Activated CD4-positive, alpha-beta T cell treated with anti-CD3 and anti-CD28 coated beads for 48 hours (primary cell): ENCODE measurements at regions not wholly inside any gene's neighbourhood (a gene's known extent, or its start where the extent isn't known, plus 50 kb on each side); places are given as distances from the start of the nearest gene placed in this dataset.
"Not testable (repeated sequence)": the region's sequence is repeated elsewhere in the genome, so short reads cannot be mapped to it uniquely, and the experiment has no call there.

Source experiments
- DNase-seq: peaks from one replicate; pipeline ENCODE4 v3.0.0-alpha.2; 2020

DNA sequence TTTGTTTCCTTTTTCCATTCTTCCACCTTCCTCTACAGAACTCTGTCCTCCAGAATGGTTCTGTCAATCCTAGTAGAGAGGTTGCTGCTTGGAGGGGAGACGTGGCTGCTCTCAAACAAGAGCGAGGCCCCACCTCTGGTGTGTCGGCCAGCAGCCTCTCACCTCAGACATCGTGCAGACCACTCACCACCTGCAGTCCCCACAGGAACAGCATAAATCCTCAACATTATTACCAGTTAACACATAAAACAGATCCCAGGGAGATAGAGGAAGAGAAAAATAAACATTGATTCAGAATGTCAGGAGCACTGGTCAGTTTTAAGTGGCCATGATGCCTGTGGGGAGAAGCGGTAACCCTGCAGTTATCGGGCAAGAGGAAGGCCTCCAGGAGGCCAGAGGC lies 485.9 kb upstream of the DPP6 start:
- DNase-seq, result no peak

DNA sequence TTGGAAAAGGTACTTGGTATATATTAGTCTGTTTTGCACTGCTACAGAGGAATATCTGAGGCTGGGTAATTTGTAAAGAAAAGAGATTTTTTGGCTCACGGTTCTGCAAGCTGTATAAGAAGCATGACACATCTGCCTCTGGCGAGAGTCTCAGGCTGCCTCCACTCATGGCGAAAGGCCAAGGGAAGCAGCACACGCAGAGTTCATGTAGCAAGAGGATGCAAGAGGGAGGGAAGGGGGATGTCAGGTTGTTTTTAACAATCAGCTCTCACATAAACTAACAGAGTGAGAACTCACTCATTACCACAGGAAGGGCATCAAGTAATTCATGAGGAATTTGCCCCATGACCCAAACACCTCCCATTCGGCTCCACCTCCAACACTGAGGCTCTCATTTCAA lies 484.8 kb upstream of the DPP6 start:
- DNase-seq, result no peak

DNA sequence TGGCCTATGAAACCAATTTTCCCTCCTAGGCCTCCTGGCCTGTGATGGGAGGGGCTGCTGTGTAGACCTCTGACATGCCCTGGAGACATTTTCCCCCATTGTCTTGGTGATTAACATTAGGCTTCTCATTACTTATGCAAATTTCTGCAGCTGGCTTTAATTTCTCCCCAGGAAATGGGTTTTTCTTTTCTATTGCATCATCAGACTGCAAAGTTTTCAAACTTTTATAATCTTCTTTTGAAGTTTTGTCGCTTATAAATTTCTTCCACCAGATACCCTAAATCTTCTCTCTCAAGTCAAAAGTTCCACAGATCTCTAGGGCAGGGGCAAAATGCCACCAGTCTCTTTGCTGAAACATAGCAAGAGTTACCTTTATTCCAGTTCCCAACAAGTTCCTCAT lies 482.7 kb upstream of the DPP6 start:
- DNase-seq, result not testable (repeated sequence)

DNA sequence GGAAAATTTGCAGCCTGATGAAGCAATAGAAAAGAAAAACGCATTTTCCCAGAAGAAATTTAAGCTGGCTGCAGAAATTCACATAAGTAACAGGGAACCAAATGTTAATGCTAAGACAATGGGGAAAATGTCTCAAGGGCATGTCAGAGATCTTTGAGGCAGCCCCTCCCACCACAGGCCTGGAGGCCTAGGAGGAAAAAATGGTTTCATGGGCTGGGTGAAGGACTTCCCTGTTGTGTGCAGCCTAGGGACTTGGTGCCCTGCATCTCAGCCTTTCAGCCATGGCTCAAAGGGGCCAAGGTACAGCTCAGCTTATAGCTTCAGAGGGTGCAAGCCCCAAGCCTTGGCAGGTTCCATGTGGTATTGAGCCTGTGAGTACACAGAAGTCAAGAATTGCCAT lies 476.1 kb upstream of the DPP6 start:
- no peak for DNase-seq

DNA sequence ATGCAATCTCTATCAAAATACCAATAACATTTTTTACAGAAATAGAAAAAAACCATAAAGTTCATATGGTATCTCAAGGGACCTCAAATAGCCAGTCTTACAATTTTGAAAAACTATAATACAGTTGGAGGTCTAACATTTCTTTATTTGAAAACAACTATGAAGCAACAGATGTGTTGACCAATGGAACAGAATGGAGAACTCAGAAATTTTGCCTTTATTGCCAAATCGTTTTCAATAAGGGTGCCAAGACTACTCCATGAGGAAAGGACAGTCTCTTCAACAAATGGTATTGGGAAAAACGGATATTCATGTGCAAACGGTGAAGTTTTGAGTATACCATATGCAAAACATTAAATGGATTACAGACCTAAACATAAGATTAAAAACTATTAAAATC lies 470.8 kb upstream of the DPP6 start:
- DNase-seq, result no peak

DNA sequence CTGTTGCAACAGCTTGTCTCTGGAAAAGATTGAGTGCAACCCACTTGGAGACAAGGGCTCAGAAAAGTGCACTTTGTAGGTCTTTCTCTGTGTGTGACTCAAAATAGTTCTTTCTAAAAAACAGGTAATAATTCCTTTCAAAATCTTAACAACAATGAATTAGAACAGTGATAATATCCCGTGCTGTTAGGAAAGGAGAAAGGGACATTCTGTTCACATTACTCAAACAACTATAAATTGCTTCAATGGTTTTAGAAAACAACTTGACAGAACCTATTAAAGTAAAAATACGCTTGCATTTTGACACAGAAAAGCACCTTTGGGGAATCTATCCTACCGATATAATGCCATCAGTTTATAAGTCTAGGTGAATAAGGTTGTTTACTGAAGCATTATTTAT lies 468.1 kb upstream of the DPP6 start:
- no peak for DNase-seq

DNA sequence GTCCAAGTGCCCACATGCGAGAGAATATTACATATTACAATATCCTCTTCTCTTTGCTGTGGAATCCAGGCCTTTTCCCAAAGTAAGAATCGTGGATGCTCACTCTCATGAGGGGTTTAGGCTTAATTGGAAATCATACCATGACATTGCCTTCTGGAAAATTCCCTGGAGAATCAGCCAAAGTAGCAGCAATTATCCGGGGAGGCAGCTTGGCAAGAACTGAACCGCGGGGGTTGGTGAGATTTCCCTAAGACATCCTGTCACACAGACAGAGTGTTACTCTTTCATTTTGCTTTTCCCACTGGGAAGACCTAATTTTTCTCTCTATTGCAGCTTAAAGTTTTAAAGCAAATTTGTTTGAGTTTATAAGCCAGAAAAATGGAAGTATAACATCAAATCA lies 463.6 kb upstream of the DPP6 start:
- DNase-seq, result no peak

DNA sequence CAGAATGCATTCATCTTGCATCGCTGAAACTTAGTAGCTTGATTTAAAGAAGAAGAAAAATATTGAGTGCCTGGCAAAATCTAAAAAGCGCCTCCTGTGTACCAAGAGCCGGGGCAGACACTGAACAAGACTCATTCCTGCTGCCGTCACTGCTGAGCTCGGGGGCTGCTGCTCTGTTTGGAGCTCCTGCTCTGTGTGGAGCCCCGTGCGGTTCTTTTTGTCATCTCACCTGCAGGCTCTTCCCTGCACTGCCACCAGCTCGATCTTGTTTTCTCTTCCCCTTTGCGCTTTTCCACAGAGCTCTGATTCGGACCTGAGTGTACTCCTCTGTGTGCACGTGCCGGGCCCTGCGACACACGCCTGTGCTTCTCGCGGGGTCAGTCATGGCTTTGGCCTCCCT lies 462.1 kb upstream of the DPP6 start:
- DNase-seq, result no peak

DNA sequence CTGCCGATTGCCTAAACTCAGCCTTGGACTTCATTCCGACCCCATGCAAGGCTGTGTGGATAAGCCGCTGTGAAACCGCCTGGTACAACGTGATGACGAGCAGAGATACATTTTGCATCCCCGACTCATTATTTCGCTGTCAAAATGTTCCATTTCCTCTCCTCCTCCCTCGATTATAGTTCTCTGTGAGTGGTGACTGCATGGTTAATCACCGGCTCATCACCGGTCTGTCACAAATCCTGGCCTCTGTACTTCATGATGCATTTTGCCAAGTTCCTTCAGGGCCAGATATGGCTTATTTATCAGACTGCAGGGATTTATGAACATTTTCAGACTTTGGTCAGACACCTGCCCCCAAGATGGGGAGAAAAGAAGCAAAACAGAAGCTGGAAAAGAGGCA lies 461.6 kb upstream of the DPP6 start:
- no peak for DNase-seq

DNA sequence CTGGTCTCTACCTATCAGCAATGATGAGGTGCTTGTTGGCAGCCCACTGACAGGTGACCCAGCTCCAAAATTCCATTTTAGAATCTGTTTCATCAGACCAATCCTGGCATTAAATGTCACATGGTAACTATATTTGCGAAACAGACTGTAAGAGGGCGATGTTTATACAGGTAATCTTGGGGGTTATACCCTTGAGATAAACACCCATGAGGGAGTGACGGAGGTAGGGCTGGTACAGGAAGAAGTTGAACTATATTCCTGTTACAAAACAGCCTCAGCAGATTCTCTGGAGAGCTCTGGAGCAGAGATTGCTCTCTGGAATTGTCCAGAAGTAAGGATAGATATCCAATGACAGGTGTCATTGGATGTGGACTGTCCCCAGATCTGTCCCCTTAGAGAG lies 444.8 kb upstream of the DPP6 start:
- DNase-seq, result no peak

DNA sequence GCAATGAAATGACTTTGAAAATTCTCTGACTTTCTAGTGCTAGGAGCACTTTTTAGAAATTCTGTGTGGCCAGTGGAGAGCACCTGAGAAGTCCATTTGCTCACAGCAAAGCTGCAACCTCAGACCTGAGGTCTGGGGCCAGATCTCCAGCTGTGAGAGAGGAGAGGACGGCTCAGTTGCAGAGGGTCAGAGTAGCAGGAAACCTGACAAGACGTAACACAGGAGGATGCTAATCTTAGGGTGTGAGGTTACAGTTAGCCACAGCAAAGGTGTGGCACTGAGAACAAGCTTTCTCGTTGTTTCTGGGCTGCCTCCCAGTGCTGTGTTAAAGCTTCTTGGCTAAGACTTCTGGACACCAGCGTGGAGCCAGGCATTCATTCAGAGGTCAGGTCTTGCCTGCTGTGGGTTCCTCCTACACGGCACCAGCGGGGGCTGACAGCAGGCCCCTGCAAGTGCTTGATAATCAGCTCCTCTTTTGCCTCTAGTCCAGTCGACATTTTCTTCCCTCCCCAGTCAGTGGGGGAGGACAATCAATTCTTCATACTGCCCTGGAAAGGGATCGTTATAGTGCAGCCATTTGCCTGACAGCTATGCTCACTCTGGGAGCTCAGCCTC lies 435.4 kb upstream of the DPP6 start:
- no peak for DNase-seq

DNA sequence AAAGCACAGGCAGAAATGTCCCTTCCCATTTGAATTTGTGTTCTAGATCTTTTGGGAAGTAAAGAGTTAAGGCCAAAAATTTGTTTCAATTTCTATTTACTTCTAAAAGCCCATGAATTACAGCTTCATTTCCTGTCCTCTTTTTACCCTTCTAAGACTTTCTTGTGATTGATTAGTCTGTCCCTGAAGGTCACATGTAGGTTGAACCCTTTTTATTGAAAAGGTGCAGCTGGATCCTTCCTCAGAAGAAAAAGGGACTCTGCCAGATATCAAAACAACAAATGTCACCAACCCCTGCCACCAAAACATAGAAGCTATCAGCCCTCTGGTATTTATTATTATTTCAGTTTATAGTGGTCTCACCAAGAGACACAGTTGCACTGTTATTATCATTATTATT lies 424.9 kb upstream of the DPP6 start:
- no peak for DNase-seq

DNA sequence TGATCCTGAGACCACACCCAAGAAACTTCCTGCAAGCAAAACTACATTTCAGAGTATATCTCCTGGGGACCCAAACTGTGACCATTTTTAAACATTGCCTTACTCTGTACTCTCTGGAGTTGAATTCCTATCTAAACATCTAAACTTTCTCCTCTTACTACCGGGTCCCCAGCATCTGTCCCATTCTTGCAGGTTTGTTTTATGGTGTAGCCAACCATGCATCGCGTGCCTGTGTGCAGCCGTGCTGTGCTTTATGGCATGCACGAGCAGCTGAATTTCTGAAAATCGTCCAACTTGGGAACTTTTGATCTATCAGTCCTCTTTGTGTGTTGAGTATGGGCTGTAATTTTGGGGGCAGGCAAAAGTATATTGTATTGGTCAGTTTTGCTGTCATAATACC lies 423.8 kb upstream of the DPP6 start:
- DNase-seq, result no peak

DNA sequence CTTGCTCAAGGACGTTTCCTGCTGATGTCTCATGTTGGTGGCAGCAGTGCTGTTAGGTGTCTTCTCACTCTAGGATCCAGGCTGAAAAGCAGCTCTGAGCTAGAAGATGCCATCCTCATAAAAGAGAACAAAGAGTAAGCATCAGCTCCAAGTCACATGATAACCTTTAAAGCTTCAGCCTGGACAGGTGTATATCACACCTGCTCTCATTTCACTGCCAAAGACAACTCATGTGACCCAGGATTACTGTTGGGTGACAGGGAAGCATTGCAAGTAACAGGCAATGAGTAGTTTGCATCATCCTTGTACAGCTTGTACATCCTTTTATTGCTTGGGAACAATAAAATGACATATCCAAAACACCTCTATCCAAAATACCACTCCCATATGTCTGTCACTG lies 423.4 kb upstream of the DPP6 start:
- no peak for DNase-seq

DNA sequence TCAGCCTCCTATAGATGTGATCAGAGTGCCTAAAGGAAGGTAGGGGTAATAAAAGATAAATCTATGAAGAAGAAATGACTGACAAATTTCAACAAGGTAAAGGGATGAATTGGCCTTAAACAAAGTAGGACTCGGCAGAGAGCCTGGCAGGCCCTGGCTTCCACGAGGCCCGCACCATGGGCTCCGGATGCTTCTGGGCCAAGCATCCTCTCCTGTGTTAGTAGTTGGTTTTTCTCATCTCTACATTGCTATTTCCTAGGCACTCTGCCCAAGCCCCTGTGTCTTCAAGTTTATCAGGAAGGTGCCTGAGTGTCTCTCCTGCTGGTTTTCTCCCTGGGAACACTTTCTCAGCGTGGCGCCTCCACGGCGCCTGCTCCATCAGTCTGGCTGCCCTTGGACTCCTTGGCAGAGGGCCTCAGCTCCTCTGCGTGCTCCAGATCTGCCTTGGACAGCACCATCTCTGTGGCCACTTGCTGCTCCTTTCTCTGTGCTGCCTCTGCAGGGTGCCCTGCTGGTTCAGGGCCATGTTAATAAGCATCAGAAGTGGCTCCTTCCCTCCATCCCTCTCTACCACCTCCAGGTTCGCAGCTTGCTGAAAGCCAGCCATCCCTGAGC lies 413.3 kb upstream of the DPP6 start:
- DNase-seq, result no peak

DNA sequence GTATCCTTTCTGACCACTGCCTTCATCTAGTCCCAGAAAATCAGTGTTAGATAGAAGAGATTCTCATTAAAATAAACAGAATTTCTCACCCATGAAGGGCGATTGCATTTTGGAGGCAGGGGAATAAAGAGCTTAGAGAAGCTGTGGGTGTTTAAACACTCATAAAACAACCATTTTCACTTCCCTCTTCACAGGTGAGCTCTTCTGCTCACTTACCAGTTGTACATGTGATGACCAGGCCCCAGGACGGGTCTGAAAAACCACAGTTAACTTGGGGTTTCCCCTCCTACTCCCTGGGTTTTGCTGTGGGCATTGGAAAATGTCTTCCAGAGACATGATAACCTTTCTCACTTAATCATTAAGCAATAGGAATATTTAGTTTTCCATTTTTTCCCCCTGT lies 411.6 kb upstream of the DPP6 start:
- DNase-seq, result no peak

DNA sequence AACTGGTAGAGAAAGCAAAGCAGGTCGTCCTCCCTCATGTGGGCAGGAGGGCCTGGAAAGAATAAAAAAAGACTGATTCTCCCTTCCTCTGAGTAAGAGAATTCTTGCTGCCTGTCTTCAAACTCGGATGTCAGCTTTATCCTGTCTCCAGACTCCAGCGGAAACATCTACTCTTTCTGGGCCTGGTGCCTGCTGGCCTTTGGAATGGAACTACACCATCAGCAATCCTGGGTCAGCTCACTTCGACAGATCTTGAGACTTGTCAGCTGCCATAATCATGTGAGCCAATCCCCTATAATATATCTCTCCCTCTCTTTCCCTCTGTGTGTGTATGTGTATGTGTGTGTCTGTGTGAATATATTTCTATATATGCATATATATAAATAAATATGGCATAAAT lies 411.0 kb upstream of the DPP6 start:
- no peak for DNase-seq

DNA sequence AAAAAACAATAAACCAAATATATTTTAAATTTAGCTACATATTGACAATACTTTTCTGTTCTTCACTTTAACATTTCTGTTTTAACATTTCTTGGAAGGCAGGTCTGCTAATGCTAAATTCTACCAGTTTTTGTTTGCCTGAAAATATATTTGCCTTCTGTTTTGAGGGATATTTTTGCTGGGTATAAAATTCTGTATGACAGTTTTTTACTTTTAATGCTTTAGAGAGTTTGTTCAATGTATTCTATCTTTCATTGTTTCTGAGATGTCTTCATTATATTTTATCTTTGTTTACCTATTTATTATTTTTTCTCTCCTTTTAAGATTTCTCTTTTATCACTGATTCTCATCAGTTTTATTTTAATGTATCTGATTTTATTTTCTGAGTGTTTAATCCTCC lies 409.2 kb upstream of the DPP6 start:
- no peak for DNase-seq

DNA sequence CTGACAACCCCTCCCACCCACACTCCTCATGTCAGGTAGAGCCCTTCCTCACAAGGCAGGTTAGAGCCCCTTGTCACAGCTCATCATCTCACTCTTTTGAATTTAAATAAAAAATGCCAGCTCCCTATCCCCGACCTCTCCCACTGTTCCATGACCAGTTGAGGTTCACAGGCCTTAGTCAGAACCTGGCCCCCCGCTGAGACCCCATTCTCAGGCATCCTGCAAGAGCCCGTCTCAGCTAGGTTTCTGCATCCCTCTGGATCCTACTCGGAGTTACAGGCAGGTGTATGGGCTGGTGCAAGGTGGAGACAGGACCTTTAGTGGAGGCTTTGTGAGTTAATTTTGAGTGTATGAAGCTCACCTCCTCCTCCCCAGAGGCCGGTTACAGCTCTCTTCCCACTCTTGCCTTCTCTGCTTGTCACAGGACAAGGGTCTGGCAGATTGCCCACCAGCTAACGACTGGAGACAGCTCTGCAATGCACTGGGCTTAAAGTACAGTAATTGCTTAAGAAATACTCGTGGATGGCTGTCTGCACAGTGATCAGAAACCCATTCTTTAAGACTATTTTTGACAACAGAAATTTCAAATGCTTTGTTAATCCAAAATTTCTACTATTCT lies 394.9 kb upstream of the DPP6 start:
- no peak for DNase-seq

DNA sequence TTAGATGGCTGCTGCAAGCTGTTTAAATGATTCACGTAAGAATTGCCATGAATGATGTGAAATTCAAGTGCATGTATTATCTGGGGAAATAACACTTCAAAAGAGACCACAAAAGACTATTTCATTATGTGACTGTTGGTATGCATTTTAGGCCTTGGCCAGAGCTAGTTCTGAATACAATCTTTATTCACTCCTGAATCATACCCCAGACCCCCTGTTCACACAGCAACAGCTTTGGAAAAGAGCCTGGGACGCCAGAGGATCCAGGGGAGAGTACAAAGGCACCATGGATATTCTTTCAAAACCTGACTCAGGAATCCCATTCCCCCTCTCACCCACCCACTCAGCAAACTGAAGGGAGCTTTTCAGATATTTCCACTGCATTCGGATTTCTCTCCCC lies 377.1 kb upstream of the DPP6 start:
- DNase-seq, result no peak

DNA sequence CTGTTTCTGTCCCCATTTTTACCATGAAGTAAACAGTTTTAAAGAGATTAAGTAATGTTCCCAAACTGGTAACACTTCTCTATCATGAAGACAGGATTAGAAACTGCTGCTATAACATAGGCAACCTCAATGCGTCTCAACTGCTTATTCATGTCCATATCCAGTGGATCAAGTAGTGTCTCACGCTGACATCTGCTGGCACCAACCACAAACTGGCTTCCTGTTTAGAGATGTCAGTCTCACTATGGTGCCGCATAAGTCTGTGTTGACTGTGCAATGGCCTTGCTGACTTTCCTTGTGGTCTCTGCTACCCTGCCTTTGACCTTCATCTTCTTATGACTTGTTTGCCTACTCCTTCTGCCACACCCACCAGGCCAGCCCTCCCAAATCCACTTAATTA lies 369.6 kb upstream of the DPP6 start:
- DNase-seq, result no peak

DNA sequence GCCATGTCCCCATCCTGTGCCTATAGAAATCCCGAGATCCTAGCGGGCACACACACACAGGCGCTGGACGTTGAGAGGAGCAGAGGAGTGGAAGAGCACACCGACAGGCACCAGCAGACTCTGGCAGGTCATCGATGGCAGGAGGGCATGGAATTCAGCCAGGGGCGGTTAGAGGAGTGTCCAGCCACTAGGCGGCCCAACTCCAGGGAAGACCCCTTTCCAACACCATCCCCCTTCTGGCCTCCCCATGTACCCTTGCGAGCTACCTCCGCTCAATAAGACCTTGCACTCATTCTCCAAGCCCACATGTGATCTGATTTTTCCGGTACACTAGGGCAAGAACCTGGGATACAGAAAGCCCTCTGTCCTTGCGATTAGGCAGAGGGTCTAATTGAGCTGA lies 356.0 kb upstream of the DPP6 start:
- DNase-seq, result no peak

DNA sequence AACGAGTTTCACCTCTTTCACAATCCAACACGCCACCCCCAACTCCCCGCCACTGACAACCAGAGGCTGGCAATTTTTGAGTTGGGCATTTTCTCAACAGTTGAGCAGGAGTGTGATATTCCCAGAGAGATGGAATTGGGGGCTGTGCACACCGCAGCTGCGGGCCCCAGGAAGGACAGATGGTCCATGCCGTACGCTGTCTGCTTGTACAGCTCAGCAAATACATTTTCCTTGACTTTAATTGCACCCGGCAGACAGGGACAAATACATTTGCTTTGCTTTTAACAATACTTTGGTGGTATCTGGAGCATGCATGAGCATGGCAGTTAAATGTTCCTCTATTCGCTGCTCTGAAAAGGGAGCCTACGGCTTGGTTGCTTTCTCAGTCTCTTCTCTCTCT lies 354.2 kb upstream of the DPP6 start:
- DNase-seq, result no peak

DNA sequence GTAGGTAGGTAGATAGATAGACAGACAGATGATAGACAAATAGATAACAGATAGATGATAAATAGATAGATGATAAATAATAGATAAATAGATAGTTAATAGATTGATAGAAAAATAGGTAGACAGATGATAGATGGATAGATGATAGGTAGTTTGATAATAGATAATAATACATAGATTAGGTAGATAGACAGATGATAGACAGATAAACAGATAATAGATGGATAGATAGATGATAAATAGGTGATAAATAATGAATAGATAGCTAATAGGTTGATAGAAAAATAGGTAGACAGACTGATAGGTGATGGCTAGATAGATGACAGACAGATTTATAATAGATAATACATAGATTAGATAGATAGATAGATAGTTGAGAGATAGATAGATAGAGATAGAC lies 350.5 kb upstream of the DPP6 start:
- no peak for DNase-seq

DNA sequence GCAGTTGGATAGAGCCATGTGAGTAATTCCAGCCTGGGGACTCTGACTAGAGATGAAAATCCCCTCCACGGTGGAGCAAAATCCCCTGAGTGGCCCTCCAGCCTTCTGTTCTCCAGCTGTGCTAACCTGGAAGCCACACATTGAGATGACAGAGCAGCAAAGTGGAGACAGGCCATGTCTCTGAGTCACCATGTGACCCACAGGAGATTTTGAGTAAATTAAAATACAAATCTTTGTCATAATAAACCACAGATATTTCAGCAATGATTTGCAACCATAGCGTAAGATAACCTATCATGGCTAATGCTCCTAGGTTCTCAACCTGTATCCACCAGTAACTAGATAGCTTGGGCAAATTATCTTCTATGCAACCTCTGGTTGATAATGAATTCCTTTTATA lies 328.3 kb upstream of the DPP6 start:
- not testable (repeated sequence) for DNase-seq
